ENCODE measurements at regions not wholly inside any gene's neighbourhood (a gene's known extent, or its start where the extent isn't known, plus 50 kb on each side); places are given as distances from the start of the nearest gene placed in this dataset.

DNA sequence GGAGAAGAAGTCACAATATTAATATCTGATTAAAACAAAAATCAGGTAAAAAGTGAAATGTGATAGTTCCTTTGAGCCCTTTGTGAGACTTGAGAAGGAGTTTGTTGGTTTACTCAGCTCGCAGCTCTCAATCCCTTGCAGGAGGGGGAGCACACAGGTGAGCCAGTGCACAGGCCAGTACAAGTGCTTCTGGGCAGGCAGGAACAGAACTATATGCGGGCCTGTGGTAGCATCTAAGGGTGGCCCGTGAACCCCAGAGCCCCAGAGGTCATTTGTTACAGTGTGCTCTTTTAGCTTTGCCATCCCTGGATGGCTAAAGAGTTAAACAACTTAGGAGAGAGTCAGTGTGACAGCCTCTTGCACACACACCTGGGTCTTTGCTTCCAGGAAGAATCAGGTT lies 215.3 kb upstream of the EDIL3 start:
- TF ChIP-seq, protein P1, sequence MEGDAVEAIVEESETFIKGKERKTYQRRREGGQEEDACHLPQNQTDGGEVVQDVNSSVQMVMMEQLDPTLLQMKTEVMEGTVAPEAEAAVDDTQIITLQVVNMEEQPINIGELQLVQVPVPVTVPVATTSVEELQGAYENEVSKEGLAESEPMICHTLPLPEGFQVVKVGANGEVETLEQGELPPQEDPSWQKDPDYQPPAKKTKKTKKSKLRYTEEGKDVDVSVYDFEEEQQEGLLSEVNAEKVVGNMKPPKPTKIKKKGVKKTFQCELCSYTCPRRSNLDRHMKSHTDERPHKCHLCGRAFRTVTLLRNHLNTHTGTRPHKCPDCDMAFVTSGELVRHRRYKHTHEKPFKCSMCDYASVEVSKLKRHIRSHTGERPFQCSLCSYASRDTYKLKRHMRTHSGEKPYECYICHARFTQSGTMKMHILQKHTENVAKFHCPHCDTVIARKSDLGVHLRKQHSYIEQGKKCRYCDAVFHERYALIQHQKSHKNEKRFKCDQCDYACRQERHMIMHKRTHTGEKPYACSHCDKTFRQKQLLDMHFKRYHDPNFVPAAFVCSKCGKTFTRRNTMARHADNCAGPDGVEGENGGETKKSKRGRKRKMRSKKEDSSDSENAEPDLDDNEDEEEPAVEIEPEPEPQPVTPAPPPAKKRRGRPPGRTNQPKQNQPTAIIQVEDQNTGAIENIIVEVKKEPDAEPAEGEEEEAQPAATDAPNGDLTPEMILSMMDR (IDR thresholded peaks at IDR 0.05; ENCODE audit: low read depth, low read length, missing input control): no peak
- TF ChIP-seq GABPA (IDR thresholded peaks at IDR 0.05 in 1 of 2, conservative IDR thresholded peaks at IDR 0.05 in 1 of 2): no peak
- no peak for TF ChIP-seq FOXA1 (IDR thresholded peaks at IDR 0.05)
- TF ChIP-seq, protein P2, sequence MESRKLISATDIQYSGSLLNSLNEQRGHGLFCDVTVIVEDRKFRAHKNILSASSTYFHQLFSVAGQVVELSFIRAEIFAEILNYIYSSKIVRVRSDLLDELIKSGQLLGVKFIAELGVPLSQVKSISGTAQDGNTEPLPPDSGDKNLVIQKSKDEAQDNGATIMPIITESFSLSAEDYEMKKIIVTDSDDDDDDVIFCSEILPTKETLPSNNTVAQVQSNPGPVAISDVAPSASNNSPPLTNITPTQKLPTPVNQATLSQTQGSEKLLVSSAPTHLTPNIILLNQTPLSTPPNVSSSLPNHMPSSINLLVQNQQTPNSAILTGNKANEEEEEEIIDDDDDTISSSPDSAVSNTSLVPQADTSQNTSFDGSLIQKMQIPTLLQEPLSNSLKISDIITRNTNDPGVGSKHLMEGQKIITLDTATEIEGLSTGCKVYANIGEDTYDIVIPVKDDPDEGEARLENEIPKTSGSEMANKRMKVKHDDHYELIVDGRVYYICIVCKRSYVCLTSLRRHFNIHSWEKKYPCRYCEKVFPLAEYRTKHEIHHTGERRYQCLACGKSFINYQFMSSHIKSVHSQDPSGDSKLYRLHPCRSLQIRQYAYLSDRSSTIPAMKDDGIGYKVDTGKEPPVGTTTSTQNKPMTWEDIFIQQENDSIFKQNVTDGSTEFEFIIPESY (IDR thresholded peaks at IDR 0.05): no peak
- TF ChIP-seq, protein P3, sequence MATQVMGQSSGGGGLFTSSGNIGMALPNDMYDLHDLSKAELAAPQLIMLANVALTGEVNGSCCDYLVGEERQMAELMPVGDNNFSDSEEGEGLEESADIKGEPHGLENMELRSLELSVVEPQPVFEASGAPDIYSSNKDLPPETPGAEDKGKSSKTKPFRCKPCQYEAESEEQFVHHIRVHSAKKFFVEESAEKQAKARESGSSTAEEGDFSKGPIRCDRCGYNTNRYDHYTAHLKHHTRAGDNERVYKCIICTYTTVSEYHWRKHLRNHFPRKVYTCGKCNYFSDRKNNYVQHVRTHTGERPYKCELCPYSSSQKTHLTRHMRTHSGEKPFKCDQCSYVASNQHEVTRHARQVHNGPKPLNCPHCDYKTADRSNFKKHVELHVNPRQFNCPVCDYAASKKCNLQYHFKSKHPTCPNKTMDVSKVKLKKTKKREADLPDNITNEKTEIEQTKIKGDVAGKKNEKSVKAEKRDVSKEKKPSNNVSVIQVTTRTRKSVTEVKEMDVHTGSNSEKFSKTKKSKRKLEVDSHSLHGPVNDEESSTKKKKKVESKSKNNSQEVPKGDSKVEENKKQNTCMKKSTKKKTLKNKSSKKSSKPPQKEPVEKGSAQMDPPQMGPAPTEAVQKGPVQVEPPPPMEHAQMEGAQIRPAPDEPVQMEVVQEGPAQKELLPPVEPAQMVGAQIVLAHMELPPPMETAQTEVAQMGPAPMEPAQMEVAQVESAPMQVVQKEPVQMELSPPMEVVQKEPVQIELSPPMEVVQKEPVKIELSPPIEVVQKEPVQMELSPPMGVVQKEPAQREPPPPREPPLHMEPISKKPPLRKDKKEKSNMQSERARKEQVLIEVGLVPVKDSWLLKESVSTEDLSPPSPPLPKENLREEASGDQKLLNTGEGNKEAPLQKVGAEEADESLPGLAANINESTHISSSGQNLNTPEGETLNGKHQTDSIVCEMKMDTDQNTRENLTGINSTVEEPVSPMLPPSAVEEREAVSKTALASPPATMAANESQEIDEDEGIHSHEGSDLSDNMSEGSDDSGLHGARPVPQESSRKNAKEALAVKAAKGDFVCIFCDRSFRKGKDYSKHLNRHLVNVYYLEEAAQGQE (IDR thresholded peaks at IDR 0.05): no peak
- no peak for TF ChIP-seq SP1 (IDR thresholded peaks at IDR 0.05)
- TF ChIP-seq RAD21 (IDR thresholded peaks at IDR 0.05): no peak
- no peak for TF ChIP-seq HNF4G (IDR thresholded peaks at IDR 0.05)
- TF ChIP-seq JUND (IDR thresholded peaks at IDR 0.05): no peak
- no peak for TF ChIP-seq HNF4A (conservative IDR thresholded peaks at IDR 0.05)

Data from liver (tissue), 3 donors.